H9 (cell line): ENCODE measurements at regions not wholly inside any gene's neighbourhood (a gene's known extent, or its start where the extent isn't known, plus 50 kb on each side); places are given as distances from the start of the nearest gene placed in this dataset.

Source experiments
- DNase-seq: peaks from one replicate; pipeline ENCODE4 v3.0.0-alpha.2; 2017
- H2AFZ ChIP-seq: one replicate; pipeline ENCODE4 v1.6.1; 2013; ENCODE audit warnings: mild to moderate bottlenecking, low read length, control low read depth, moderate library complexity
- H2AK5ac ChIP-seq: 2 replicates; pipeline ENCODE4 v1.6.1; 2013; ENCODE audit warnings: low read length, control low read depth, mixed read lengths; ENCODE audit not compliant: insufficient read length
- H2BK120ac ChIP-seq: one replicate; pipeline ENCODE4 v1.6.1; 2013; ENCODE audit warnings: low read depth, mild to moderate bottlenecking, low read length, control low read depth, inconsistent platforms; ENCODE audit not compliant: poor library complexity, severe bottlenecking
- H2BK12ac ChIP-seq: 2 replicates; pipeline ENCODE4 v1.6.1; 2013; ENCODE audit warnings: low read length, control low read depth, mixed read lengths, low read depth; ENCODE audit not compliant: insufficient read length
- H2BK15ac ChIP-seq: 2 replicates; pipeline ENCODE4 v1.6.1; 2013; ENCODE audit warnings: low read depth, low read length, control low read depth
- H2BK20ac ChIP-seq: one replicate; pipeline ENCODE4 v1.6.1; 2013; ENCODE audit warnings: low read depth, mild to moderate bottlenecking, low read length, control low read depth, inconsistent platforms; ENCODE audit not compliant: poor library complexity, severe bottlenecking
- H2BK5ac ChIP-seq: 2 replicates; pipeline ENCODE4 v1.6.1; 2013; ENCODE audit warnings: low read length, control low read depth, mixed read lengths; ENCODE audit not compliant: insufficient read length
- H3K14ac ChIP-seq: 2 replicates; pipeline ENCODE4 v1.6.1; 2013; ENCODE audit warnings: low read length, control low read depth; ENCODE audit not compliant: insufficient read depth
- H3K18ac ChIP-seq: 2 replicates; pipeline ENCODE4 v1.6.1; 2013; ENCODE audit warnings: low read depth, mild to moderate bottlenecking, mixed read lengths, low read length, control low read depth; ENCODE audit not compliant: insufficient read length
- H3K23ac ChIP-seq: 2 replicates; pipeline ENCODE4 v1.6.1; 2013; ENCODE audit warnings: low read length, control low read depth, mixed read lengths, low read depth; ENCODE audit not compliant: insufficient read length
- H3K23me2 ChIP-seq: 2 replicates; pipeline ENCODE4 v1.6.1; 2013; ENCODE audit warnings: low read depth, mild to moderate bottlenecking, mixed read lengths, low read length, control low read depth; ENCODE audit not compliant: insufficient read length, poor library complexity, severe bottlenecking
- H3K27ac ChIP-seq: 2 replicates; pipeline ENCODE4 v1.5.1; 2013; ENCODE audit warnings: low read length, control low read depth, mixed read lengths, low read depth; ENCODE audit not compliant: insufficient read length
- H3K27me3 ChIP-seq: 2 replicates; pipeline ENCODE4 v1.6.1; 2013; ENCODE audit warnings: low read length, control low read depth, inconsistent platforms; ENCODE audit not compliant: insufficient read depth
- H3K4ac ChIP-seq: 2 replicates; pipeline ENCODE4 v1.6.1; 2013; ENCODE audit warnings: low read depth, mild to moderate bottlenecking, control low read depth, inconsistent platforms, low read length, moderate library complexity
- H3K4me1 ChIP-seq: 2 replicates; pipeline ENCODE4 v1.6.1; 2013; ENCODE audit warnings: low read length, control low read depth, inconsistent platforms; ENCODE audit not compliant: insufficient read depth
- H3K4me2 ChIP-seq: 2 replicates; pipeline ENCODE4 v1.6.1; 2013; ENCODE audit warnings: low read length, control low read depth, mixed read lengths; ENCODE audit not compliant: insufficient read length, insufficient read depth
- H3K56ac ChIP-seq: 2 replicates; pipeline ENCODE4 v1.6.1; 2013; ENCODE audit warnings: low read depth, mild to moderate bottlenecking, mixed read lengths, low read length, control low read depth; ENCODE audit not compliant: insufficient read length
- H3K79me1 ChIP-seq: 2 replicates; pipeline ENCODE4 v1.6.1; 2013; ENCODE audit warnings: low read depth, mild to moderate bottlenecking, moderate library complexity, low read length, control low read depth, inconsistent platforms; ENCODE audit not compliant: insufficient read depth, poor library complexity, severe bottlenecking
- H3K79me2 ChIP-seq: 2 replicates; pipeline ENCODE4 v1.6.1; 2013; ENCODE audit warnings: low read length, control low read depth, inconsistent platforms; ENCODE audit not compliant: insufficient read depth
- H3K9ac ChIP-seq: 2 replicates; pipeline ENCODE4 v1.6.1; 2013; ENCODE audit warnings: low read length, control low read depth, mixed read lengths; ENCODE audit not compliant: insufficient read length; ENCODE audit errors: extremely low read depth
- H3K9me3 ChIP-seq: one replicate; pipeline ENCODE4 v1.6.1; 2013; ENCODE audit warnings: low read depth, low read length, inconsistent platforms; ENCODE audit not compliant: control insufficient read depth
- H3T11ph ChIP-seq: one replicate; pipeline ENCODE4 v1.6.1; 2013; ENCODE audit warnings: mild to moderate bottlenecking, low read length, control low read depth, inconsistent platforms
- H4K20me1 ChIP-seq: one replicate; pipeline ENCODE4 v1.6.1; 2013; ENCODE audit not compliant: control insufficient read depth, insufficient read length, insufficient read depth
- H4K5ac ChIP-seq: 2 replicates; pipeline ENCODE4 v1.6.1; 2013; ENCODE audit warnings: low read depth, mild to moderate bottlenecking, mixed read lengths, low read length, control low read depth; ENCODE audit not compliant: insufficient read length
- H4K8ac ChIP-seq: replicated peaks from 2 replicates; pipeline ENCODE4 v1.6.1; 2013; ENCODE audit warnings: low read length, control low read depth, mixed read lengths, low read depth; ENCODE audit not compliant: insufficient read length
- H4K91ac ChIP-seq: 2 replicates; pipeline ENCODE4 v1.6.1; 2013; ENCODE audit warnings: low read depth, mild to moderate bottlenecking, moderate library complexity, mixed read lengths, low read length, control low read depth; ENCODE audit not compliant: insufficient read length
- H3K27ac Mint-ChIP-seq, 3 experiments: 2 replicates in 2 of 3; 3 replicates in 1 of 3; pipeline ENCODE4 v1.8.0; 2020 to 2021; ENCODE audit warnings: mixed read lengths in 3 of 3, mild to moderate bottlenecking in 1 of 3, moderate library complexity in 1 of 3
- H3K27me3 Mint-ChIP-seq: 2 replicates; pipeline ENCODE4 v1.8.0; 2021; ENCODE audit warnings: low read depth, mild to moderate bottlenecking, moderate library complexity, mixed read lengths
- H3K36me3 Mint-ChIP-seq, 3 experiments: 2 replicates in 2 of 3; 3 replicates in 1 of 3; pipeline ENCODE4 v1.8.0; 2020 to 2021; ENCODE audit warnings: low read depth in 3 of 3, mixed read lengths in 3 of 3; ENCODE audit not compliant: insufficient read depth in 1 of 3
- H3K4me1 Mint-ChIP-seq, 2 experiments: 2 replicates each; pipeline ENCODE4 v1.8.0; 2020; ENCODE audit warnings: mixed read lengths in 2 of 2
- H3K4me3 Mint-ChIP-seq, 2 experiments: 2 replicates in 1 of 2; 3 replicates in 1 of 2; pipeline ENCODE4 v1.8.0; 2020 to 2021; ENCODE audit warnings: mild to moderate bottlenecking in 2 of 2, mixed read lengths in 2 of 2, moderate library complexity in 1 of 2
- H3K9me3 Mint-ChIP-seq, 2 experiments: 2 replicates in 1 of 2; 3 replicates in 1 of 2; pipeline ENCODE4 v1.8.0; 2020; ENCODE audit warnings: mild to moderate bottlenecking in 2 of 2, mixed read lengths in 2 of 2, moderate library complexity in 1 of 2
- WGBS: extraction: QIAGEN DNeasy Blood & Tissue Kit; methylation state at CpG from one replicate; pipeline ENCODE4 v1.1.7; 2013; ENCODE audit warnings: missing lambda C conversion rate, low lambda C conversion rate, mixed read lengths; ENCODE audit not compliant: insufficient read length; ENCODE audit errors: extremely low coverage; 5-methylcytosine and 5-hydroxymethylcytosine counted together
- TF ChIP-seq, protein P1 (sequence below): fragments of 200-600 bp; sonication (generic); conservative IDR thresholded peaks from 3 replicates; pipeline ENCODE4 v1.8.0; 2021; ENCODE audit warnings: antibody characterized with exemption, mild to moderate bottlenecking

DNA sequence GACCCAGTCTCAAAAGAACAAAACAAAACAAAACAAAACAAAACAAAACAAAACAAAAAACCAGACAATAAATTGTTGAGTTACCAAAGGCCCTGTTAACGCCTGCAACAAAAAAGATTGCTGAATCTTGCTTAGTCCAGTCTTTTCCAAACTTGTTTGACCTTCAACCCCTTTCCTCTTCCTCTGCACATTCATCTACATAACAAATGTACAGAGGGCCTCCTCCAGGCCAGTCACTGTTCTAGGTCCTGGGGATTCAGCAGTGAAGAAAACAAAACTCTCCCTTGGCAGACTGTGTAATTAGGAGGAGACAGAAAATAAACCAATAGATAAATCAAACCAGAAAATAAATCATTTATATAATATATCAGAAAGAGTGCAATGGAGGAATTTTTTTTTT is 294.0 kb upstream of the ADGRL2 start:
- Mint-ChIP-seq H3K9me3 (peaks cover 5 to 7% of the 10 kb centered on the region in 2 experiments; a peak in 4 of 5 replicates), H3K4me1 (peaks cover 49 to 50% of the 10 kb centered on the region in 2 experiments), H3K27me3 (no peaks in the 10 kb centered on the region; the same call in 1 of the 2 replicates), H3K27ac (peak overlapping the region in 2 of 3 experiments; percentile 30 to 88; a peak in 1 of 7 replicates), H3K36me3 (peaks cover 0 to 20% (median 5%) of the 10 kb centered on the region in 3 experiments; a peak in 5 of 7 replicates), H3K4me3 (no peak overlapping the region)
- H3K79me1 ChIP-seq, result no peaks in the 10 kb centered on the region
- DNase-seq, result no peak
- H2BK15ac ChIP-seq, result no peak overlapping the region
- no peak overlapping the region for H3K4ac ChIP-seq
- H3K23me2 ChIP-seq, result no peaks in the 10 kb centered on the region
- TF ChIP-seq, protein P1, sequence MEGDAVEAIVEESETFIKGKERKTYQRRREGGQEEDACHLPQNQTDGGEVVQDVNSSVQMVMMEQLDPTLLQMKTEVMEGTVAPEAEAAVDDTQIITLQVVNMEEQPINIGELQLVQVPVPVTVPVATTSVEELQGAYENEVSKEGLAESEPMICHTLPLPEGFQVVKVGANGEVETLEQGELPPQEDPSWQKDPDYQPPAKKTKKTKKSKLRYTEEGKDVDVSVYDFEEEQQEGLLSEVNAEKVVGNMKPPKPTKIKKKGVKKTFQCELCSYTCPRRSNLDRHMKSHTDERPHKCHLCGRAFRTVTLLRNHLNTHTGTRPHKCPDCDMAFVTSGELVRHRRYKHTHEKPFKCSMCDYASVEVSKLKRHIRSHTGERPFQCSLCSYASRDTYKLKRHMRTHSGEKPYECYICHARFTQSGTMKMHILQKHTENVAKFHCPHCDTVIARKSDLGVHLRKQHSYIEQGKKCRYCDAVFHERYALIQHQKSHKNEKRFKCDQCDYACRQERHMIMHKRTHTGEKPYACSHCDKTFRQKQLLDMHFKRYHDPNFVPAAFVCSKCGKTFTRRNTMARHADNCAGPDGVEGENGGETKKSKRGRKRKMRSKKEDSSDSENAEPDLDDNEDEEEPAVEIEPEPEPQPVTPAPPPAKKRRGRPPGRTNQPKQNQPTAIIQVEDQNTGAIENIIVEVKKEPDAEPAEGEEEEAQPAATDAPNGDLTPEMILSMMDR, result no peak
- H3K14ac ChIP-seq, result no peak overlapping the region
- no peak overlapping the region for H4K8ac ChIP-seq
- no peaks in the 10 kb centered on the region for H3K9me3 ChIP-seq
- no peak overlapping the region for H3T11ph ChIP-seq
- H2BK5ac ChIP-seq, result no peak overlapping the region
- H2BK120ac ChIP-seq, result no peak overlapping the region
- no peak overlapping the region for H2AK5ac ChIP-seq
- H3K27ac ChIP-seq, result no peak overlapping the region
- H2BK12ac ChIP-seq, result no peak overlapping the region
- H3K18ac ChIP-seq, result no peak overlapping the region
- H3K56ac ChIP-seq, result no peak overlapping the region
- H2AFZ ChIP-seq, result no peak overlapping the region
- H3K79me2 ChIP-seq, result no peaks in the 10 kb centered on the region
- no peak overlapping the region for H4K5ac ChIP-seq
- no peaks in the 10 kb centered on the region for H3K27me3 ChIP-seq
- H4K20me1 ChIP-seq, result no peaks in the 10 kb centered on the region
- no peak overlapping the region for H3K23ac ChIP-seq
- H3K4me1 ChIP-seq, result peaks cover 13% of the 10 kb centered on the region; the same call in 1 of the 2 replicates
- H4K91ac ChIP-seq, result no peak overlapping the region
- H2BK20ac ChIP-seq, result no peak overlapping the region
- WGBS, result no CpG with 5 or more reads among the region's 1 CpG
- no peak overlapping the region for H3K9ac ChIP-seq
- no peak overlapping the region for H3K4me2 ChIP-seq
